ENCODE measurements at regions not wholly inside any gene's neighbourhood (a gene's known extent, or its start where the extent isn't known, plus 50 kb on each side); places are given as distances from the start of the nearest gene placed in this dataset.

DNA sequence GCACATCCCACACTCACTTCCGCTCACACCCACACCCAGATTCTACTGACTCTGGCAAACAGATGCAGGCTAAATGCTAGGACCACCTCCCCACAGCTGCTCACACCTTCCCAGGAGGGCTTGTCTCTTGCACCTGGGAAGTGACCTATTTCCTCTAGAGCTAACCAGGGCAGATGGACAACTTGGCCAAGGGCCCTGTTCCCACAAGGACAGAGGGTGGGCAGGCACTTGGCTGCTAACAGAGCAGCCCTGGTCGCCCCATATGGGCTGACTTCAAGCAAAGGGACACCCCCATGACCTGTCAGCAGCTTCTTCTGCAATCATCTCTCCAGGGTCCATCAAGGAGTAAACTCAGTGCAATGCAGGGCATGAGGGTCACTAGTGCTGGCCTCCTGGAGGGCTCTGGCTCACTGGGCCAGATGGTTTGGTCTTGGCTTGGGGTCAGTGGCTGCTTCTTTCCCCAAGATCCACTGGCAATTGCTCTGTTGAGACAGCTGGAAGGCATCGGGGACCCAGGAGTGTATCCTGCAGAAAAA lies 641.5 kb downstream of the PLPP3 start:
- no peaks in the 10 kb centered on the region for H3K27me3 Mint-ChIP-seq (ENCODE audit: low read depth)

GRCh38 chr1:55935236-55935635 lies 644.1 kb downstream of the PLPP3 start:
- H3K4me1 Mint-ChIP-seq (ENCODE audit: low read depth) = peaks cover 10% of the 10 kb centered on the region
- H3K36me3 Mint-ChIP-seq (ENCODE audit: low read depth) = peaks cover 3% of the 10 kb centered on the region
- H3K4me3 Mint-ChIP-seq (ENCODE audit: unreplicated experiment) = no peak overlapping the region
- no peak for DNase-seq (ENCODE audit: low spot score)
- H3K9me3 Mint-ChIP-seq (ENCODE audit: low read depth) = peaks cover 15% of the 10 kb centered on the region
- no peak overlapping the region for H3K27ac Mint-ChIP-seq (ENCODE audit: unreplicated experiment)
- H3K27me3 Mint-ChIP-seq (ENCODE audit: low read depth) = no peaks in the 10 kb centered on the region
- no peak for TF ChIP-seq CTCF (IDR thresholded peaks at IDR 0.05)

More for the DNA sequence above, 641.5 kb downstream of the PLPP3 start:
- Mint-ChIP-seq H3K27ac (ENCODE audit: unreplicated experiment) (no peak overlapping the region), H3K4me3 (ENCODE audit: unreplicated experiment) (no peak overlapping the region), H3K4me1 (ENCODE audit: low read depth) (no peaks in the 10 kb centered on the region), H3K36me3 (ENCODE audit: low read depth) (peaks cover 3% of the 10 kb centered on the region), H3K9me3 (ENCODE audit: low read depth) (peaks cover 15% of the 10 kb centered on the region)
- DNase-seq (ENCODE audit: low spot score) = no peak
- TF ChIP-seq CTCF (IDR thresholded peaks at IDR 0.05) = no peak

DNA sequence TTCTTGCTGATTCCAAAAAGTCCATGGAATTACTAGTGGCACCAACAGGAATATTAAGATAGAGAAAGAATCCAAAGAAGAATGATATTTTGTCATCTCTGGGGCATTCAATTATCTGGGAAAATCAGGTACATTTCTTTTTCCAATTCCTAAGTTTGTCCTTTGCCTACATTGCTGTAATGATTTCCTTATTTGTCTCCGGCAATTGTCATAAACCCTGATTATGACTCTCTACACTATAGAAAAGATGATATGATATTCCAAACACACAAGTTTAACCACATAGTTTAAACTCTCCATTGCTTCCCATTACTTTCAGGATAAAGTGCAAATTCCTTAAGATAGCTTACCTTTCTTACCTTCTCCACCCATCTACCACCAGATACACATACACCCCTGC lies 647.0 kb downstream of the PLPP3 start:
- H3K4me1 Mint-ChIP-seq (ENCODE audit: low read depth) = peaks cover 10% of the 10 kb centered on the region
- H3K36me3 Mint-ChIP-seq (ENCODE audit: low read depth) = peaks cover 3% of the 10 kb centered on the region
- H3K27ac Mint-ChIP-seq (ENCODE audit: unreplicated experiment) = no peak overlapping the region
- no peaks in the 10 kb centered on the region for H3K27me3 Mint-ChIP-seq (ENCODE audit: low read depth)
- DNase-seq (ENCODE audit: low spot score) = no peak
- H3K4me3 Mint-ChIP-seq (ENCODE audit: unreplicated experiment) = no peak overlapping the region
- H3K9me3 Mint-ChIP-seq (ENCODE audit: low read depth) = peaks cover 15% of the 10 kb centered on the region
- no peak for TF ChIP-seq CTCF (IDR thresholded peaks at IDR 0.05)

GRCh38 chr1:55931081-55931940 lies 648.1 kb downstream of the PLPP3 start:
- DNase-seq (ENCODE audit: low spot score) = no peak
- no peak overlapping the region for H3K27ac Mint-ChIP-seq (ENCODE audit: unreplicated experiment)

More at GRCh38 chr1:55931081-55931940, 648.1 kb downstream of the PLPP3 start:
- TF ChIP-seq CTCF (IDR thresholded peaks at IDR 0.05) = no peak
- Mint-ChIP-seq H3K4me1 (ENCODE audit: low read depth) (peaks cover 10% of the 10 kb centered on the region), H3K4me3 (ENCODE audit: unreplicated experiment) (no peak overlapping the region), H3K9me3 (ENCODE audit: low read depth) (peaks cover 14% of the 10 kb centered on the region), H3K36me3 (ENCODE audit: low read depth) (peaks cover 3% of the 10 kb centered on the region), H3K27me3 (ENCODE audit: low read depth) (no peaks in the 10 kb centered on the region)

Data from chondrocyte (in vitro differentiated cells).